Uterus (tissue), 3 donors: ENCODE measurements at regions not wholly inside any gene's neighbourhood (a gene's known extent, or its start where the extent isn't known, plus 50 kb on each side); places are given as distances from the start of the nearest gene placed in this dataset.
A peak's percentile ranks its signal among the peaks of the same experiment; 100 is the strongest.

ENCODE experiments used
- DNase-seq, 2 donors: peaks; one replicate each; pipeline ENCODE4 v3.0.0-alpha.2; 2019 to 2020
- H3K27ac ChIP-seq, 2 donors: fragments of 200-600 bp; sonication (generic); 1 replicate in 1 of 2; 2 replicates in 1 of 2; pipeline ENCODE4 v1.5.1; 2016 to 2018
- H3K27me3 ChIP-seq, 2 donors: fragments of 200-600 bp; sonication (generic); one replicate each; pipeline ENCODE4 v1.5.1; 2018 to 2019; ENCODE audit warnings: control low read depth in 1 of 2
- H3K36me3 ChIP-seq, 2 donors: fragments of 200-600 bp; sonication (generic); one replicate each; pipeline ENCODE4 v1.5.1; 2019; ENCODE audit warnings: control low read depth in 1 of 2
- H3K4me1 ChIP-seq, 2 donors: fragments of 200-600 bp; sonication (generic); one replicate each; pipeline ENCODE4 v1.5.1; 2018 to 2019; ENCODE audit warnings: control low read depth in 1 of 2
- H3K4me3 ChIP-seq, 2 donors: fragments of 200-600 bp; sonication (generic); 1 replicate in 1 of 2; 2 replicates in 1 of 2; pipeline ENCODE4 v1.5.1; 2018 to 2019; ENCODE audit warnings: mild to moderate bottlenecking in 1 of 2
- H3K9me3 ChIP-seq, 2 donors: fragments of 200-600 bp; sonication (generic); one replicate each; pipeline ENCODE4 v1.5.1; 2019; ENCODE audit warnings: control low read depth in 1 of 2
- POLR2A ChIP-seq, 2 donors: fragments of 450-650 bp; IDR thresholded peaks; one replicate each; pipeline ENCODE4 v1.6.1; 2016; ENCODE audit warnings: antibody characterized with exemption in 2 of 2, mild to moderate bottlenecking in 1 of 2, moderate library complexity in 1 of 2
- intact Hi-C: fragments of 100-400 bp; cut with DNase I; formaldehyde crosslinking; loops from one replicate; pipeline ENCODE4 v1.15.1; 2023; ENCODE audit warnings: low total_unique reads
- TF ChIP-seq, protein P1 (sequence below), 4 experiments: fragments of 200-600 bp in 2 of 4; fragments of 450-650 bp in 2 of 4; sonication (generic) in 2 of 4; IDR thresholded peaks; one replicate each; pipeline ENCODE4 v1.5.1; 2016 to 2019; ENCODE audit warnings: antibody characterized with exemption in 4 of 4, mild to moderate bottlenecking in 2 of 4, moderate library complexity in 1 of 4
- donor health status: DM: yes; HTN: yes; CAD: no.

GRCh38 chr15:38696790-38697495 is 132.3 kb upstream of the RASGRP1 start:
- no peak for DNase-seq
- H3K4me1 ChIP-seq, result no peaks in the 10 kb centered on the region
- H3K27me3 ChIP-seq, result no peaks in the 10 kb centered on the region
- H3K4me3 ChIP-seq, result no peak overlapping the region
- no peak overlapping the region for H3K27ac ChIP-seq
- no peak for TF ChIP-seq POLR2A (IDR thresholded peaks at IDR 0.05)
- TF ChIP-seq, protein P1, sequence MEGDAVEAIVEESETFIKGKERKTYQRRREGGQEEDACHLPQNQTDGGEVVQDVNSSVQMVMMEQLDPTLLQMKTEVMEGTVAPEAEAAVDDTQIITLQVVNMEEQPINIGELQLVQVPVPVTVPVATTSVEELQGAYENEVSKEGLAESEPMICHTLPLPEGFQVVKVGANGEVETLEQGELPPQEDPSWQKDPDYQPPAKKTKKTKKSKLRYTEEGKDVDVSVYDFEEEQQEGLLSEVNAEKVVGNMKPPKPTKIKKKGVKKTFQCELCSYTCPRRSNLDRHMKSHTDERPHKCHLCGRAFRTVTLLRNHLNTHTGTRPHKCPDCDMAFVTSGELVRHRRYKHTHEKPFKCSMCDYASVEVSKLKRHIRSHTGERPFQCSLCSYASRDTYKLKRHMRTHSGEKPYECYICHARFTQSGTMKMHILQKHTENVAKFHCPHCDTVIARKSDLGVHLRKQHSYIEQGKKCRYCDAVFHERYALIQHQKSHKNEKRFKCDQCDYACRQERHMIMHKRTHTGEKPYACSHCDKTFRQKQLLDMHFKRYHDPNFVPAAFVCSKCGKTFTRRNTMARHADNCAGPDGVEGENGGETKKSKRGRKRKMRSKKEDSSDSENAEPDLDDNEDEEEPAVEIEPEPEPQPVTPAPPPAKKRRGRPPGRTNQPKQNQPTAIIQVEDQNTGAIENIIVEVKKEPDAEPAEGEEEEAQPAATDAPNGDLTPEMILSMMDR (IDR thresholded peaks at IDR 0.05), result no peak
- intact Hi-C loops, result no loop called here
- H3K9me3 ChIP-seq, result no peaks in the 10 kb centered on the region
- H3K36me3 ChIP-seq, result no peaks in the 10 kb centered on the region

DNA sequence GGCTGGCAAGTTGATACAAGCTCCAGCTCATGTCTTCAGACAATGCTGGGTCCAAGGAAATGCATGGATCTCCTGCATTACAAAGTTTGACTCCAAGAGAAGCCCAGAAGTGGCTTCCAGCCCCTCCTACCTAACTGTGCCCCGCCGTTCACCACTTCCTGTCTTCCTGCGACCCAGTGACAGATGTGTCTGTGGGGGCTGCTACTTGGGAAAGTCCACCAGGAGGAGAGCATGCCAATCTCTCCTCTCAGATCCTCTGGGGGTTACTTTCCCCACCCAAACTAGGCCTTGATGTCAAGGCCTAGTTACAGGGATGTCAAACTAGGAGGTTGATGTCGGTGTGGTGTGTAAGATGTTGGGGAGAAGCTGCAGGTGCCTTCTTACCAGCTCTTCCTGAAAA is 133.6 kb upstream of the RASGRP1 start:
- Histone ChIP-seq H3K27me3 (no peaks in the 10 kb centered on the region), H3K4me3 (no peak overlapping the region), H3K4me1 (no peaks in the 10 kb centered on the region), H3K9me3 (no peaks in the 10 kb centered on the region), H3K27ac (no peak overlapping the region), H3K36me3 (no peaks in the 10 kb centered on the region)
- no peak for DNase-seq
- TF ChIP-seq, protein P1 (IDR thresholded peaks at IDR 0.05), result no peak
- no peak for TF ChIP-seq POLR2A (IDR thresholded peaks at IDR 0.05)
- intact Hi-C loops, result no loop called here

- no peaks in the 10 kb centered on the region for H3K9me3 ChIP-seq
- DNase-seq, result peak; percentile 27 to 36
- H3K36me3 ChIP-seq, result no peaks in the 10 kb centered on the region
- H3K27me3 ChIP-seq, result no peaks in the 10 kb centered on the region
- intact Hi-C loops, result no loop called here
- no peaks in the 10 kb centered on the region for H3K4me1 ChIP-seq
- H3K27ac ChIP-seq, result no peak overlapping the region
- H3K4me3 ChIP-seq, result no peak overlapping the region
- TF ChIP-seq, protein P1 (IDR thresholded peaks at IDR 0.05), result peak; percentile 33 to 51 (median 48)
- no peak for TF ChIP-seq POLR2A (IDR thresholded peaks at IDR 0.05)
Observed at GRCh38 chr15:38699633-38700230, 135.1 kb upstream of the RASGRP1 start.

DNA sequence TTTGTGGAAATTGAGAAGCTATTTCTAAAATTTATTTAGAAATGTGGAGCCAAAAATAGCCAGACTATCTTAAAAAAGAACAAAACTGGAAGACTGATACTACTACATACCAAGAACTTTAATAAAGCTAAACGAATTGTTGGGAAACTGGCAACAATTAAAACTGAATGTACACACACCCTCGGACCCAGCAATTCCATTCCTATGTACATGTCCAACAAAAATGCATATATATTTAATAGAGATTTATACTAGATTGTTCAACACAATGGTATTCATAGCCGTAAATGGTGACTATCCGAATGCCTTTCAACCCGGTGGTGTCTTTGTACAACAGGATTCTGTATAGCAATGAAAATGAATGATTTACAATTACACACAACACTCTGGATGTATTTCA is 136.5 kb upstream of the RASGRP1 start:
- H3K4me3 ChIP-seq, result no peak overlapping the region
- H3K27me3 ChIP-seq, result no peaks in the 10 kb centered on the region
- no peaks in the 10 kb centered on the region for H3K36me3 ChIP-seq
- no peak for TF ChIP-seq POLR2A (IDR thresholded peaks at IDR 0.05)
- TF ChIP-seq, protein P1 (IDR thresholded peaks at IDR 0.05), result no peak
- intact Hi-C loops, result no loop called here
- no peaks in the 10 kb centered on the region for H3K9me3 ChIP-seq
- H3K4me1 ChIP-seq, result no peaks in the 10 kb centered on the region
- DNase-seq, result no peak
- no peak overlapping the region for H3K27ac ChIP-seq

DNA sequence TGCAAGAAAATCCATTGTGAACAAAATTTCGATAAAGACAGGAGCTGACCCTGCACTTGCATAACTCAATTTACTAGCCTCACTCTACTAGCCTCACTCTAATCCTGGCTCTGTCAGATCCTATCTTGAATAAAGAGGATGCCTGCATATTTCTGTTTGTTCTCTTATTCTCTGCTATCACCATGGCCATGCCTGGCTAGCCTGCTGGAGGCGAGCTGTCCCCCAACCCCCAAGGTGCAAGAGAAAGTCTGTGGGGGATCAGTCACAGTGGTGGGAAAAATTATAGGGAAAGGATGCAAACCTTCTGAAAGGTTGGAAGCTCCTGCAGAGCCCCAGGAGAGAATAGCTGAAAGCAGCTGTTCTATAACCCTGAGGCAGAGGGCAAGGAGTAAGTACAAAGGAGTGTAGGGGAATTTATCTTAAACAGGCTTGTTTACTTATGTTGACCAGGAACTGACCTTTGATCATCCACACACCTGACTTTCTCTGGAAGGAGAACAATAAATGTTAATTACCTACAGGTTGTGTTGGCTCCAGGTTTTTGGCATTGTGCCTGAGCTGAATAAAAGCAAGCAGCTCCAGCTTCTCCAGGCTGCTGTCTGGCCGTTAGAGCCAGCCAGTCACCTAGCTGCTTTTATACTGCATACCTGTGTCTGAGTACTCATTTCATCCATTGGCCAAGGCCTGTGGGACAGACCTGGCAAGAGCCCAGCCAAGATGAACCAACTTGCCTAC is 137.7 kb upstream of the RASGRP1 start:
- no peak for DNase-seq
- H3K27me3 ChIP-seq, result no peaks in the 10 kb centered on the region
- no peaks in the 10 kb centered on the region for H3K36me3 ChIP-seq
- TF ChIP-seq, protein P1 (IDR thresholded peaks at IDR 0.05), result no peak
- TF ChIP-seq POLR2A (IDR thresholded peaks at IDR 0.05), result no peak
- H3K27ac ChIP-seq, result no peak overlapping the region
- no peak overlapping the region for H3K4me3 ChIP-seq
- H3K9me3 ChIP-seq, result no peaks in the 10 kb centered on the region
- intact Hi-C loops, result no loop called here
- no peaks in the 10 kb centered on the region for H3K4me1 ChIP-seq
